Neural cell (in vitro differentiated cells): ENCODE measurements at regions not wholly inside any gene's neighbourhood (a gene's known extent, or its start where the extent isn't known, plus 50 kb on each side); places are given as distances from the start of the nearest gene placed in this dataset.
"Not testable (repeated sequence)": the region's sequence is repeated elsewhere in the genome, so short reads cannot be mapped to it uniquely, and the experiment has no call there.

ENCODE experiments used
- H2AFZ ChIP-seq: fragments of 200-600, 300-800 bp; sonication (generic), shearing (Covaris generic); 2 replicates; pipeline ENCODE4 v1.6.0; 2014; ENCODE audit warnings: low read depth, mild to moderate bottlenecking, antibody characterized with exemption, low read length, moderate library complexity
- H3F3A ChIP-seq: fragments of 200-600 bp; shearing (Covaris generic); 2 replicates; pipeline ENCODE4 v1.6.1; 2016; ENCODE audit warnings: mild to moderate bottlenecking, moderate library complexity, mixed read lengths, antibody characterized with exemption, low read length; ENCODE audit not compliant: insufficient read depth, poor library complexity, severe bottlenecking
- H3K27ac ChIP-seq: fragments of 200-600, 300-800 bp; sonication (generic), shearing (Covaris generic); 2 replicates; pipeline ENCODE4 v1.5.1; 2014; ENCODE audit warnings: mild to moderate bottlenecking, low read length, moderate library complexity
- H3K27me3 ChIP-seq: fragments of 300-800, 200-600 bp; sonication (generic), shearing (Covaris generic); 2 replicates; pipeline ENCODE4 v1.6.0; 2014; ENCODE audit warnings: mild to moderate bottlenecking, low read depth, low read length, moderate library complexity; ENCODE audit not compliant: insufficient read depth
- H3K36me3 ChIP-seq: fragments of 300-800, 200-600 bp; sonication (generic), shearing (Covaris generic); 2 replicates; pipeline ENCODE4 v1.5.1; 2014; ENCODE audit warnings: mild to moderate bottlenecking, antibody characterized with exemption, low read length, moderate library complexity; ENCODE audit not compliant: insufficient read depth
- H3K4me2 ChIP-seq: fragments of 300-800, 200-600 bp; sonication (generic), shearing (Covaris generic); 2 replicates; pipeline ENCODE4 v1.6.0; 2014; ENCODE audit warnings: mild to moderate bottlenecking, low read length
- H3K4me3 ChIP-seq: fragments of 300-800, 200-600 bp; sonication (generic), shearing (Covaris generic); 2 replicates; pipeline ENCODE4 v1.5.1; 2014; ENCODE audit warnings: mild to moderate bottlenecking, low read length, moderate library complexity
- H3K79me2 ChIP-seq: fragments of 200-600 bp; shearing (Covaris generic); replicated peaks from 2 replicates; pipeline ENCODE4 v1.6.0; 2014; ENCODE audit warnings: mild to moderate bottlenecking, low read length, moderate library complexity; ENCODE audit not compliant: insufficient read depth
- H3K9ac ChIP-seq: fragments of 300-800, 200-600 bp; sonication (generic), shearing (Covaris generic); 2 replicates; pipeline ENCODE4 v1.6.1; 2016; ENCODE audit warnings: mild to moderate bottlenecking, low read length, mixed read lengths
- H3K9me2 ChIP-seq: fragments of 200-600 bp; shearing (Covaris generic); 2 replicates; pipeline ENCODE4 v1.6.1; 2016; ENCODE audit warnings: mild to moderate bottlenecking, low read length, mixed read lengths; ENCODE audit not compliant: insufficient read depth
- H3K9me3 ChIP-seq: fragments of 200-600, 300-800 bp; sonication (generic), shearing (Covaris generic); 2 replicates; pipeline ENCODE4 v1.6.1; 2016; ENCODE audit warnings: mild to moderate bottlenecking, mixed run types, low read length, moderate library complexity, mixed read lengths
- H4K20me1 ChIP-seq: fragments of 200-600 bp; shearing (Covaris generic); 2 replicates; pipeline ENCODE4 v1.6.1; 2016; ENCODE audit warnings: mild to moderate bottlenecking, mixed run types; ENCODE audit not compliant: insufficient read depth
- CTCF ChIP-seq: fragments of 450-650 bp; IDR thresholded peaks from 2 replicates; pipeline ENCODE4 v1.5.1; 2014; ENCODE audit warnings: antibody characterized with exemption, mild to moderate bottlenecking, moderate library complexity; ENCODE audit not compliant: poor library complexity, severe bottlenecking
- EP300 ChIP-seq: fragments of 450-650 bp; conservative IDR thresholded peaks from 2 replicates; pipeline ENCODE4 v1.6.1; 2014; ENCODE audit warnings: antibody characterized with exemption, mild to moderate bottlenecking, moderate library complexity; ENCODE audit not compliant: poor library complexity, severe bottlenecking
- EZH2 ChIP-seq: fragments of 200-600, 300-800 bp; shearing (Covaris generic), sonication (generic); IDR thresholded peaks from 2 replicates; pipeline ENCODE4 v1.6.1; 2014; ENCODE audit warnings: antibody characterized with exemption, low read length, borderline replicate concordance, mild to moderate bottlenecking; ENCODE audit not compliant: insufficient read depth, poor library complexity, severe bottlenecking
- MXI1 ChIP-seq: fragments of 450-650 bp; conservative IDR thresholded peaks from 2 replicates; pipeline ENCODE4 v1.6.1; 2014; ENCODE audit warnings: antibody characterized with exemption, mild to moderate bottlenecking; ENCODE audit not compliant: poor library complexity, severe bottlenecking
- POLR2AphosphoS5 ChIP-seq: IDR thresholded peaks from 2 replicates; pipeline ENCODE4 v1.6.1; 2012
- RAD21 ChIP-seq: fragments of 450-650 bp; conservative IDR thresholded peaks from 2 replicates; pipeline ENCODE4 v1.6.1; 2014; ENCODE audit warnings: antibody characterized with exemption, mild to moderate bottlenecking, moderate library complexity
- SMC3 ChIP-seq: fragments of 450-650 bp; conservative IDR thresholded peaks from 2 replicates; pipeline ENCODE4 v1.6.1; 2014; ENCODE audit warnings: antibody characterized with exemption, mild to moderate bottlenecking, moderate library complexity; ENCODE audit not compliant: poor library complexity
- TAF1 ChIP-seq: IDR thresholded peaks from 2 replicates; pipeline ENCODE4 v1.6.1; 2012; ENCODE audit warnings: low read depth
- TF ChIP-seq, protein P1 (sequence below): IDR thresholded peaks from 2 replicates; pipeline ENCODE4 v1.6.1; 2012; ENCODE audit warnings: borderline replicate concordance

DNA sequence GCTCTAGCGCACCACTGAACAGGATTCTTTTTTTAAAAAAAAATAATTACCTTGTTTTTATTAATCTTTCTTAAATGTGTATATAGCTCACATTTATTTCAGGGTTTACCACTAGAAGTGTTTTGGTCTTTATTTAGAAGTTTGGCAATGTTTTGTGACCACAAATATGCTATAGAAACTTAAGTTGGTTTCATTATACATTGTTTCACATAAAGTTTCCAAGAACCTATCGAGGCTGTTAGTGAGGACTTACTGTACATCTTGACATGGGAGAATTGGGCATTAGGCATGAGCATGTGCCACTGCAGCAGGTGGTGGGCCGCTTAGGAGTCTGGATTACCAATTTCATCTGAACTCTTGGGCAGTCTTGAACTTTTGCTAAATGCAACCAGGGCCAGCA lies 77.9 kb upstream of the TMEM164 start:
- not testable (repeated sequence) for H3K27me3 ChIP-seq

GRCh38 chrX:109925656-109926055 lies 77.3 kb upstream of the TMEM164 start:
- Histone ChIP-seq H3K9me2 (no peaks in the 10 kb centered on the region), H2AFZ (no peak overlapping the region), H3K36me3 (no peaks in the 10 kb centered on the region), H3K4me3 (no peak overlapping the region), H3K9me3 (no peaks in the 10 kb centered on the region), H3F3A (no peaks in the 10 kb centered on the region), H3K27ac (no peak overlapping the region), H3K4me2 (no peak overlapping the region), H3K27me3 (no peaks in the 10 kb centered on the region), H4K20me1 (no peaks in the 10 kb centered on the region), H3K79me2 (no peaks in the 10 kb centered on the region), H3K9ac (no peak overlapping the region)
- TF ChIP-seq, protein P1, sequence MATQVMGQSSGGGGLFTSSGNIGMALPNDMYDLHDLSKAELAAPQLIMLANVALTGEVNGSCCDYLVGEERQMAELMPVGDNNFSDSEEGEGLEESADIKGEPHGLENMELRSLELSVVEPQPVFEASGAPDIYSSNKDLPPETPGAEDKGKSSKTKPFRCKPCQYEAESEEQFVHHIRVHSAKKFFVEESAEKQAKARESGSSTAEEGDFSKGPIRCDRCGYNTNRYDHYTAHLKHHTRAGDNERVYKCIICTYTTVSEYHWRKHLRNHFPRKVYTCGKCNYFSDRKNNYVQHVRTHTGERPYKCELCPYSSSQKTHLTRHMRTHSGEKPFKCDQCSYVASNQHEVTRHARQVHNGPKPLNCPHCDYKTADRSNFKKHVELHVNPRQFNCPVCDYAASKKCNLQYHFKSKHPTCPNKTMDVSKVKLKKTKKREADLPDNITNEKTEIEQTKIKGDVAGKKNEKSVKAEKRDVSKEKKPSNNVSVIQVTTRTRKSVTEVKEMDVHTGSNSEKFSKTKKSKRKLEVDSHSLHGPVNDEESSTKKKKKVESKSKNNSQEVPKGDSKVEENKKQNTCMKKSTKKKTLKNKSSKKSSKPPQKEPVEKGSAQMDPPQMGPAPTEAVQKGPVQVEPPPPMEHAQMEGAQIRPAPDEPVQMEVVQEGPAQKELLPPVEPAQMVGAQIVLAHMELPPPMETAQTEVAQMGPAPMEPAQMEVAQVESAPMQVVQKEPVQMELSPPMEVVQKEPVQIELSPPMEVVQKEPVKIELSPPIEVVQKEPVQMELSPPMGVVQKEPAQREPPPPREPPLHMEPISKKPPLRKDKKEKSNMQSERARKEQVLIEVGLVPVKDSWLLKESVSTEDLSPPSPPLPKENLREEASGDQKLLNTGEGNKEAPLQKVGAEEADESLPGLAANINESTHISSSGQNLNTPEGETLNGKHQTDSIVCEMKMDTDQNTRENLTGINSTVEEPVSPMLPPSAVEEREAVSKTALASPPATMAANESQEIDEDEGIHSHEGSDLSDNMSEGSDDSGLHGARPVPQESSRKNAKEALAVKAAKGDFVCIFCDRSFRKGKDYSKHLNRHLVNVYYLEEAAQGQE: no peak

More for the DNA sequence above, 77.9 kb upstream of the TMEM164 start:
- not testable (repeated sequence) for H4K20me1 ChIP-seq, H3K9me3 ChIP-seq, H3K27ac ChIP-seq, H3K36me3 ChIP-seq, H3K79me2 ChIP-seq, H3F3A ChIP-seq, H3K9me2 ChIP-seq, H3K4me3 ChIP-seq, H2AFZ ChIP-seq, H3K9ac ChIP-seq, H3K4me2 ChIP-seq

GRCh38 chrX:109926118-109926517 lies 76.8 kb upstream of the TMEM164 start:
- H3K4me3 ChIP-seq: no peak overlapping the region

More at GRCh38 chrX:109926118-109926517, 76.8 kb upstream of the TMEM164 start:
- H3K27me3 ChIP-seq: no peaks in the 10 kb centered on the region
- H2AFZ ChIP-seq: no peak overlapping the region
- TF ChIP-seq CTCF: no peak
- TF ChIP-seq TAF1: no peak
- no peak for TF ChIP-seq POLR2AphosphoS5
- no peak for TF ChIP-seq RAD21
- TF ChIP-seq, protein P1: no peak
- no peak for TF ChIP-seq EZH2
- no peak for TF ChIP-seq SMC3
- TF ChIP-seq MXI1: no peak
- TF ChIP-seq EP300: no peak
- no peak overlapping the region for H3K4me2 ChIP-seq
- H3K36me3 ChIP-seq: no peaks in the 10 kb centered on the region
- H3K79me2 ChIP-seq: no peaks in the 10 kb centered on the region
- H3K9me3 ChIP-seq: no peaks in the 10 kb centered on the region
- H3K9me2 ChIP-seq: no peaks in the 10 kb centered on the region
- no peaks in the 10 kb centered on the region for H4K20me1 ChIP-seq
- no peak overlapping the region for H3K27ac ChIP-seq
- no peak overlapping the region for H3K9ac ChIP-seq
- H3F3A ChIP-seq: no peaks in the 10 kb centered on the region
